HepG2 (cell line): ENCODE measurements at regions not wholly inside any gene's neighbourhood (a gene's known extent, or its start where the extent isn't known, plus 50 kb on each side); places are given as distances from the start of the nearest gene placed in this dataset.

ENCODE experiments used
- ATAC-seq: fragments of 200-7000 bp; cut with Tn5 transposase; 3 replicates; pipeline ENCODE4 v1.9.1; 2020; ENCODE audit warnings: mild to moderate bottlenecking, moderate library complexity
- BruUV-seq: library from RNA; stranded (reverse); fragments of 400-500 nt; replicated peaks from 2 replicates; lab custom pipeline; 2021; lab: Mats Ljungman, UMichigan
- CTCF ChIA-PET: fragments of 300-600 bp; formaldehyde crosslinking; extraction: SDS; loops from one replicate; lab custom pipeline; 2021; ENCODE audit warnings: low total read pairs, inconsistent platforms, low intra/inter-chr PET ratio; lab: Yijun Ruan, JAX
- POLR2A ChIA-PET: fragments of 350-600 bp; sonication (Branson Sonifier 250); formaldehyde crosslinking; loops from one replicate; lab custom pipeline; 2020; ENCODE audit warnings: antibody characterized with exemption, inconsistent platforms; lab: Yijun Ruan, JAX
- DNase-seq: peaks from one replicate; pipeline ENCODE4 v3.0.0-alpha.2; 2015; ENCODE audit warnings: low spot score
- FAIRE-seq: peaks from 3 replicates; lab custom pipeline; 2011; peaks lifted over from hg19 to GRCh38; lab: Jason Lieb, UNC
- H2AFZ ChIP-seq: one replicate; pipeline ENCODE4 v1.6.1; 2011; ENCODE audit warnings: low read length, inconsistent platforms
- H3K27ac ChIP-seq: fragments of 300-600 bp; 3 replicates; pipeline ENCODE4 v1.8.0; 2011; ENCODE audit warnings: mixed run types, mild to moderate bottlenecking, mixed read lengths, low read length, inconsistent platforms; ENCODE audit not compliant: insufficient read depth; ENCODE audit errors: extremely low read length
- H3K27me3 ChIP-seq, 2 experiments: fragments of 200-600 bp in 1 of 2; 2 replicates in 1 of 2; 3 replicates in 1 of 2; pipeline versions ENCODE4 v1.6.0 to v1.8.0; 2011; ENCODE audit warnings: low read length in 2 of 2, mild to moderate bottlenecking in 2 of 2, moderate library complexity in 2 of 2, inconsistent platforms in 1 of 2; ENCODE audit not compliant: insufficient read depth in 2 of 2, control insufficient read depth in 1 of 2
- H3K36me3 ChIP-seq, 2 experiments: fragments of 200-600 bp in 1 of 2; replicated peaks in 1 of 2; 2 replicates in 1 of 2; 3 replicates in 1 of 2; pipeline versions ENCODE4 v1.5.1 to v1.8.0; 2011; ENCODE audit warnings: low read length in 2 of 2, inconsistent platforms in 1 of 2; ENCODE audit not compliant: insufficient read depth in 2 of 2, control insufficient read depth in 1 of 2
- H3K4me1 ChIP-seq: 2 replicates; pipeline ENCODE4 v1.5.1; 2012; ENCODE audit warnings: low read length, inconsistent platforms; ENCODE audit not compliant: insufficient read depth
- H3K4me2 ChIP-seq: 2 replicates; pipeline ENCODE4 v1.6.0; 2011; ENCODE audit warnings: low read depth, low read length, inconsistent platforms
- H3K4me3 ChIP-seq, 3 experiments: fragments of 200-600 bp in 1 of 3; sonication (generic), shearing (Covaris generic) in 1 of 3; replicated peaks in 1 of 3; 2 replicates each; pipeline ENCODE4 v1.5.1; 2011 to 2016; ENCODE audit warnings: low read length in 3 of 3, inconsistent platforms in 2 of 3, low read depth in 2 of 3, mild to moderate bottlenecking in 2 of 3, control low read depth in 1 of 3, mixed read lengths in 1 of 3; ENCODE audit not compliant: insufficient read depth in 1 of 3
- H3K79me2 ChIP-seq: one replicate; pipeline ENCODE4 v1.6.1; 2011; ENCODE audit warnings: low read length, inconsistent platforms; ENCODE audit not compliant: insufficient read depth
- H3K9ac ChIP-seq: 2 replicates; pipeline ENCODE4 v1.6.0; 2011; ENCODE audit warnings: mild to moderate bottlenecking, low read depth, low read length, inconsistent platforms; ENCODE audit not compliant: insufficient read depth
- H3K9me3 ChIP-seq: 2 replicates; pipeline ENCODE4 v1.5.1; 2012; ENCODE audit warnings: mild to moderate bottlenecking, low read length
- H4K20me1 ChIP-seq: 2 replicates; pipeline ENCODE4 v1.6.0; 2011; ENCODE audit warnings: inconsistent platforms, mild to moderate bottlenecking, low read length, moderate library complexity; ENCODE audit not compliant: insufficient read depth
- ISL2 ChIP-seq: sonication (generic); formaldehyde crosslinking; IDR thresholded peaks from 2 replicates; pipeline ENCODE4 v1.5.0; 2020; ENCODE audit warnings: missing genetic modification reagents
- JUN ChIP-seq: sonication (generic); formaldehyde crosslinking; IDR thresholded peaks from 2 replicates; pipeline ENCODE4 v1.4.0; 2020; ENCODE audit warnings: mild to moderate bottlenecking, missing genetic modification reagents
- NFKBIZ ChIP-seq: IDR thresholded peaks from 2 replicates; pipeline ENCODE4 v1.6.1; 2018; ENCODE audit warnings: missing genetic modification reagents, missing compliant biosample characterization
- SRF ChIP-seq: IDR thresholded peaks from 2 replicates; pipeline ENCODE4 v1.6.1; 2011; ENCODE audit warnings: mild to moderate bottlenecking, low read depth, low read length, moderate library complexity
- TAF15 ChIP-seq: fragments of 200-400 bp; formaldehyde crosslinking; IDR thresholded peaks from one replicate; pipeline ENCODE4 v1.6.1; 2018; ENCODE audit warnings: mild to moderate bottlenecking, low read depth, low read length; ENCODE audit not compliant: poor library complexity, severe bottlenecking
- ZBTB7B ChIP-seq: sonication (generic); formaldehyde crosslinking; IDR thresholded peaks from 2 replicates; pipeline ENCODE4 v1.4.0; 2020; ENCODE audit warnings: missing genetic modification reagents
- ZNF160 ChIP-seq: sonication (generic); formaldehyde crosslinking; IDR thresholded peaks from 2 replicates; pipeline ENCODE4 v1.8.0; 2022; ENCODE audit warnings: mild to moderate bottlenecking, inconsistent platforms, missing genetic modification reagents
- ZNF253 ChIP-seq: sonication (generic); formaldehyde crosslinking; IDR thresholded peaks from 2 replicates; pipeline ENCODE4 v1.8.0; 2022; ENCODE audit warnings: mild to moderate bottlenecking, missing genetic modification reagents, borderline replicate concordance
- ZNF432 ChIP-seq: sonication (generic); formaldehyde crosslinking; IDR thresholded peaks from 2 replicates; pipeline ENCODE4 v1.5.0; 2020; ENCODE audit warnings: missing genetic modification reagents, mild to moderate bottlenecking, borderline replicate concordance
- ZNF589 ChIP-seq: sonication (generic); formaldehyde crosslinking; conservative IDR thresholded peaks from 2 replicates; pipeline ENCODE4 v1.8.0; 2022; ENCODE audit warnings: mild to moderate bottlenecking, moderate library complexity, missing genetic modification reagents
- ZNF607 ChIP-seq: sonication (generic); formaldehyde crosslinking; IDR thresholded peaks from 2 replicates; pipeline ENCODE4 v1.5.1; 2020; ENCODE audit warnings: missing genetic modification reagents, mild to moderate bottlenecking, borderline replicate concordance
- ZNF746 ChIP-seq: sonication (generic); formaldehyde crosslinking; IDR thresholded peaks from 2 replicates; pipeline ENCODE4 v1.8.0; 2022; ENCODE audit warnings: mild to moderate bottlenecking, missing genetic modification reagents
- ZNF75D ChIP-seq: sonication (generic); formaldehyde crosslinking; IDR thresholded peaks from 2 replicates; pipeline ENCODE4 v1.8.1; 2023; ENCODE audit warnings: missing genetic modification reagents, mild to moderate bottlenecking, borderline replicate concordance
- ZNF883 ChIP-seq: sonication (generic); formaldehyde crosslinking; IDR thresholded peaks from 2 replicates; pipeline ENCODE4 v1.5.1; 2020; ENCODE audit warnings: mild to moderate bottlenecking, missing genetic modification reagents; ENCODE audit errors: not compliant biosample characterization
- WGBS: methylation state at CpG from one replicate; pipeline ENCODE4 v1.1.6; 2017; ENCODE audit warnings: low lambda C conversion rate; 5-methylcytosine and 5-hydroxymethylcytosine counted together
- in situ Hi-C: cut with HindIII; loops from 2 replicates; pipeline ENCODE4 v1.10.0; 2017; ENCODE audit warnings: low pct_unique_long_range_greater_than_20kb; ENCODE audit not compliant: extremely low pct_ligation_motif_present
- intact Hi-C: fragments of 100-400 bp; cut with micrococcal nuclease; formaldehyde crosslinking; loops from one replicate; pipeline ENCODE4 v1.10.0; 2022; ENCODE audit not compliant: unreplicated experiment
- TF ChIP-seq, protein P1 (sequence below): sonication (generic); formaldehyde crosslinking; IDR thresholded peaks from 2 replicates; pipeline ENCODE4 v1.5.1; 2020; ENCODE audit warnings: missing genetic modification reagents, mild to moderate bottlenecking, borderline replicate concordance
- TF ChIP-seq, protein P2 (sequence below): sonication (generic); formaldehyde crosslinking; conservative IDR thresholded peaks from 2 replicates; pipeline ENCODE4 v1.8.1; 2023; ENCODE audit warnings: missing genetic modification reagents
- TF ChIP-seq, protein P3 (sequence below): sonication (generic); formaldehyde crosslinking; IDR thresholded peaks from 2 replicates; pipeline ENCODE4 v1.4.0; 2020; ENCODE audit warnings: missing genetic modification reagents

DNA sequence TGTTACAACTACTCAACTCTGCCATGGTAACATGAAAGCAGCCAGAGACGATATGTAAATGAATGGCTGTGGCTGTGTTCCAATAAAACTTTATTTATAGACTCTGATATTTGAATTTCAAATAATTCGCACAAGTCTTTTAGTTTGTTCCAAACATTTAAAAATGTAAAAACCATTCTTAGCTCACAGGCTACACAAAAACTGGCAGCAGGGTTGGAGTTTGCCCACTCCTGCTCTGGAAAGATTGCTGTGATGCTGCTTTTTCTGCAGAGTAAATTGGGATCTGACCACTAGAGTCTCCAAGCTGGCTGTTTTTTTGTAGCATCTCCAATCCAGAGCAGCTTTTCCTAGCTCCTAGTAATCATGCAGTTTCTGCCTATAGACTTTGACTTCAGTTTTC lies 157.5 kb downstream of the CHRM3 start:
- no peak overlapping the region for H3K27ac ChIP-seq
- no peaks in the 10 kb centered on the region for H3K27me3 ChIP-seq
- DNase-seq, result no peak
- H3K4me1 ChIP-seq, result no peaks in the 10 kb centered on the region
- H3K79me2 ChIP-seq, result no peaks in the 10 kb centered on the region
- CTCF ChIA-PET, result no interaction called here
- no peak overlapping the region for H3K9ac ChIP-seq
- TF ChIP-seq, protein P1, sequence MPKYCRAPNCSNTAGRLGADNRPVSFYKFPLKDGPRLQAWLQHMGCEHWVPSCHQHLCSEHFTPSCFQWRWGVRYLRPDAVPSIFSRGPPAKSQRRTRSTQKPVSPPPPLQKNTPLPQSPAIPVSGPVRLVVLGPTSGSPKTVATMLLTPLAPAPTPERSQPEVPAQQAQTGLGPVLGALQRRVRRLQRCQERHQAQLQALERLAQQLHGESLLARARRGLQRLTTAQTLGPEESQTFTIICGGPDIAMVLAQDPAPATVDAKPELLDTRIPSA (CRISPR knock-in tag), result no peak
- TF ChIP-seq ZNF160 (no peak), ZNF75D (CRISPR knock-in tag) (no peak), SRF (no peak), ZNF589 (CRISPR knock-in tag) (no peak), ZNF883 (CRISPR knock-in tag) (no peak), JUN (CRISPR knock-in tag) (no peak), NFKBIZ (CRISPR knock-in tag) (no peak), ISL2 (no peak), ZBTB7B (CRISPR knock-in tag) (no peak), TAF15 (no peak), ZNF607 (CRISPR knock-in tag) (no peak), ZNF746 (CRISPR knock-in tag) (no peak), ZNF432 (no peak), ZNF253 (CRISPR knock-in tag) (no peak)
- TF ChIP-seq, protein P2, sequence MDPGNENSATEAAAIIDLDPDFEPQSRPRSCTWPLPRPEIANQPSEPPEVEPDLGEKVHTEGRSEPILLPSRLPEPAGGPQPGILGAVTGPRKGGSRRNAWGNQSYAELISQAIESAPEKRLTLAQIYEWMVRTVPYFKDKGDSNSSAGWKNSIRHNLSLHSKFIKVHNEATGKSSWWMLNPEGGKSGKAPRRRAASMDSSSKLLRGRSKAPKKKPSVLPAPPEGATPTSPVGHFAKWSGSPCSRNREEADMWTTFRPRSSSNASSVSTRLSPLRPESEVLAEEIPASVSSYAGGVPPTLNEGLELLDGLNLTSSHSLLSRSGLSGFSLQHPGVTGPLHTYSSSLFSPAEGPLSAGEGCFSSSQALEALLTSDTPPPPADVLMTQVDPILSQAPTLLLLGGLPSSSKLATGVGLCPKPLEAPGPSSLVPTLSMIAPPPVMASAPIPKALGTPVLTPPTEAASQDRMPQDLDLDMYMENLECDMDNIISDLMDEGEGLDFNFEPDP (CRISPR knock-in tag), result no peak
- TF ChIP-seq, protein P3, sequence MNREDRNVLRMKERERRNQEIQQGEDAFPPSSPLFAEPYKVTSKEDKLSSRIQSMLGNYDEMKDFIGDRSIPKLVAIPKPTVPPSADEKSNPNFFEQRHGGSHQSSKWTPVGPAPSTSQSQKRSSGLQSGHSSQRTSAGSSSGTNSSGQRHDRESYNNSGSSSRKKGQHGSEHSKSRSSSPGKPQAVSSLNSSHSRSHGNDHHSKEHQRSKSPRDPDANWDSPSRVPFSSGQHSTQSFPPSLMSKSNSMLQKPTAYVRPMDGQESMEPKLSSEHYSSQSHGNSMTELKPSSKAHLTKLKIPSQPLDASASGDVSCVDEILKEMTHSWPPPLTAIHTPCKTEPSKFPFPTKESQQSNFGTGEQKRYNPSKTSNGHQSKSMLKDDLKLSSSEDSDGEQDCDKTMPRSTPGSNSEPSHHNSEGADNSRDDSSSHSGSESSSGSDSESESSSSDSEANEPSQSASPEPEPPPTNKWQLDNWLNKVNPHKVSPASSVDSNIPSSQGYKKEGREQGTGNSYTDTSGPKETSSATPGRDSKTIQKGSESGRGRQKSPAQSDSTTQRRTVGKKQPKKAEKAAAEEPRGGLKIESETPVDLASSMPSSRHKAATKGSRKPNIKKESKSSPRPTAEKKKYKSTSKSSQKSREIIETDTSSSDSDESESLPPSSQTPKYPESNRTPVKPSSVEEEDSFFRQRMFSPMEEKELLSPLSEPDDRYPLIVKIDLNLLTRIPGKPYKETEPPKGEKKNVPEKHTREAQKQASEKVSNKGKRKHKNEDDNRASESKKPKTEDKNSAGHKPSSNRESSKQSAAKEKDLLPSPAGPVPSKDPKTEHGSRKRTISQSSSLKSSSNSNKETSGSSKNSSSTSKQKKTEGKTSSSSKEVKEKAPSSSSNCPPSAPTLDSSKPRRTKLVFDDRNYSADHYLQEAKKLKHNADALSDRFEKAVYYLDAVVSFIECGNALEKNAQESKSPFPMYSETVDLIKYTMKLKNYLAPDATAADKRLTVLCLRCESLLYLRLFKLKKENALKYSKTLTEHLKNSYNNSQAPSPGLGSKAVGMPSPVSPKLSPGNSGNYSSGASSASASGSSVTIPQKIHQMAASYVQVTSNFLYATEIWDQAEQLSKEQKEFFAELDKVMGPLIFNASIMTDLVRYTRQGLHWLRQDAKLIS, result no peak
- TF ChIP-seq, all 625 proteins: peak for 0
- intact Hi-C loops, result no loop called here
- no peak for ATAC-seq
- H3K4me3 ChIP-seq, result no peak overlapping the region
- POLR2A ChIA-PET, result no interaction called here
- FAIRE-seq, result no peak
- H4K20me1 ChIP-seq, result no peaks in the 10 kb centered on the region
- no peaks in the 10 kb centered on the region for H3K36me3 ChIP-seq
- in situ Hi-C loops, result no loop called here
- H3K4me2 ChIP-seq, result no peak overlapping the region
- WGBS, result 49% methylated on average over 2 of the region's 2 CpGs
- no peak overlapping the region for H2AFZ ChIP-seq
- H3K9me3 ChIP-seq, result peaks cover 70% of the 10 kb centered on the region
- BruUV-seq, result no TSS peak
